Breast epithelium (tissue), 3 donors: ENCODE measurements at regions not wholly inside any gene's neighbourhood (a gene's known extent, or its start where the extent isn't known, plus 50 kb on each side); places are given as distances from the start of the nearest gene placed in this dataset.

ENCODE experiments used
- POLR2A ChIP-seq: fragments of 450-650 bp; IDR thresholded peaks from one replicate; pipeline ENCODE4 v1.6.1; 2016; ENCODE audit warnings: antibody characterized with exemption, mild to moderate bottlenecking, moderate library complexity
- POLR2AphosphoS5 ChIP-seq, 3 donors: sonication (generic); formaldehyde crosslinking; IDR thresholded peaks; one replicate each; pipeline ENCODE4 v1.6.1; 2017; ENCODE audit warnings: antibody characterized with exemption in 3 of 3
- TF ChIP-seq, protein P1 (sequence below), 3 donors: fragments of 450-650 bp; IDR thresholded peaks; one replicate each; pipeline ENCODE4 v1.5.1; 2016 to 2017; ENCODE audit warnings: antibody characterized with exemption in 3 of 3, mild to moderate bottlenecking in 3 of 3, moderate library complexity in 3 of 3

DNA sequence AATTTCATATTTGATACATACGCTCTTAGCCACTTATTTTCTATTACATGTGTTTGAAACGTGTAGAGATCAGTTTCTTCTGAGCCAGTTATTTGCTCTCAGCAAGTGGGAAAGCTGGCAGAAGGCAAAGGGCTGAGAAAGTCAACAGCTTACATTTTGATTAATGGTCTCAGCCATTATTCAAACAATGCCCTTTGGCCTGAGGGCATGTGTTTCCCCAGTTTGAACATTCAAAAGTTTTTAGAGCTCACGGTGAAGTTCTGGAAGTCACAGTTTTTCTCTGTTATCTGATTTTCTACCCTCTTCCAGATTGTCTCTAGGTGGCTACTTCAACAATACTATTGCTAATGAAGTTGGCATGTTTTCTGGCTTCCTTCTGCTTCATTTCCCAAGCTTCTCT lies 591.8 kb upstream of the CPEB2 start:
- no peak for TF ChIP-seq POLR2A
- TF ChIP-seq, protein P1, sequence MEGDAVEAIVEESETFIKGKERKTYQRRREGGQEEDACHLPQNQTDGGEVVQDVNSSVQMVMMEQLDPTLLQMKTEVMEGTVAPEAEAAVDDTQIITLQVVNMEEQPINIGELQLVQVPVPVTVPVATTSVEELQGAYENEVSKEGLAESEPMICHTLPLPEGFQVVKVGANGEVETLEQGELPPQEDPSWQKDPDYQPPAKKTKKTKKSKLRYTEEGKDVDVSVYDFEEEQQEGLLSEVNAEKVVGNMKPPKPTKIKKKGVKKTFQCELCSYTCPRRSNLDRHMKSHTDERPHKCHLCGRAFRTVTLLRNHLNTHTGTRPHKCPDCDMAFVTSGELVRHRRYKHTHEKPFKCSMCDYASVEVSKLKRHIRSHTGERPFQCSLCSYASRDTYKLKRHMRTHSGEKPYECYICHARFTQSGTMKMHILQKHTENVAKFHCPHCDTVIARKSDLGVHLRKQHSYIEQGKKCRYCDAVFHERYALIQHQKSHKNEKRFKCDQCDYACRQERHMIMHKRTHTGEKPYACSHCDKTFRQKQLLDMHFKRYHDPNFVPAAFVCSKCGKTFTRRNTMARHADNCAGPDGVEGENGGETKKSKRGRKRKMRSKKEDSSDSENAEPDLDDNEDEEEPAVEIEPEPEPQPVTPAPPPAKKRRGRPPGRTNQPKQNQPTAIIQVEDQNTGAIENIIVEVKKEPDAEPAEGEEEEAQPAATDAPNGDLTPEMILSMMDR (IDR thresholded peaks at IDR 0.05): no peak
- no peak for TF ChIP-seq POLR2AphosphoS5 (IDR thresholded peaks at IDR 0.05)
